SK-MEL-5 (cell line): ENCODE measurements at regions not wholly inside any gene's neighbourhood (a gene's known extent, or its start where the extent isn't known, plus 50 kb on each side); places are given as distances from the start of the nearest gene placed in this dataset.

Experiments
- DNase-seq: peaks from one replicate; pipeline ENCODE4 v3.0.0-alpha.2; 2016; ENCODE audit warnings: low read depth, low spot score
- in situ Hi-C: cut with HindIII; loops from 2 replicates; pipeline ENCODE4 v1.10.0; 2016; ENCODE audit warnings: low sequenced_read_pairs, high pct_unique_total_duplicates, low pct_unique_long_range_greater_than_20kb

GRCh38 chr12:87807086-87807485, 222.1 kb downstream of the C12orf50 start:
- no peak for DNase-seq
- in situ Hi-C loops: no loop called here

- in situ Hi-C loops: no loop called here
- no peak for DNase-seq
Observed at GRCh38 chr12:87806310-87806709, 222.9 kb downstream of the C12orf50 start.

DNA sequence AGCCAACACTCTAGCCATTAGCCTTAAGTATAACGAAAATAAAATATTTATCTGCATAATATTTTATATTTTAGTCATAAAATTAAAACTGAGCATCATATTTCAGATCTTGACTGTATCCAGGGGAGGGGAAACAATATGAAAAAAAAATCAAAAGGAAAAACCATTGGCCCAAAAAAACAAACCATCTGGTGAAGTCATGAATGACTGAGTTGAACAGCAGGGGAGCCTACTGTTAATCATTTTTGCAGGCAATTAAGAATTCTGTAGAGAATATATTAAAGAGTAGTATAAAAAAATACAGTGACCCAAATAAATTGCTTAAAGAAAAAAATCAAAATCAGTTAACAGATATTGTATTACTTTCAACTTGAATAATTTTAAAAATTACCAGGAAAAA, 224.8 kb downstream of the C12orf50 start:
- DNase-seq: no peak
- in situ Hi-C loops: no loop called here

GRCh38 chr12:87802721-87803011, 226.5 kb downstream of the C12orf50 start:
- DNase-seq: no peak
- in situ Hi-C loops: no loop called here

DNA sequence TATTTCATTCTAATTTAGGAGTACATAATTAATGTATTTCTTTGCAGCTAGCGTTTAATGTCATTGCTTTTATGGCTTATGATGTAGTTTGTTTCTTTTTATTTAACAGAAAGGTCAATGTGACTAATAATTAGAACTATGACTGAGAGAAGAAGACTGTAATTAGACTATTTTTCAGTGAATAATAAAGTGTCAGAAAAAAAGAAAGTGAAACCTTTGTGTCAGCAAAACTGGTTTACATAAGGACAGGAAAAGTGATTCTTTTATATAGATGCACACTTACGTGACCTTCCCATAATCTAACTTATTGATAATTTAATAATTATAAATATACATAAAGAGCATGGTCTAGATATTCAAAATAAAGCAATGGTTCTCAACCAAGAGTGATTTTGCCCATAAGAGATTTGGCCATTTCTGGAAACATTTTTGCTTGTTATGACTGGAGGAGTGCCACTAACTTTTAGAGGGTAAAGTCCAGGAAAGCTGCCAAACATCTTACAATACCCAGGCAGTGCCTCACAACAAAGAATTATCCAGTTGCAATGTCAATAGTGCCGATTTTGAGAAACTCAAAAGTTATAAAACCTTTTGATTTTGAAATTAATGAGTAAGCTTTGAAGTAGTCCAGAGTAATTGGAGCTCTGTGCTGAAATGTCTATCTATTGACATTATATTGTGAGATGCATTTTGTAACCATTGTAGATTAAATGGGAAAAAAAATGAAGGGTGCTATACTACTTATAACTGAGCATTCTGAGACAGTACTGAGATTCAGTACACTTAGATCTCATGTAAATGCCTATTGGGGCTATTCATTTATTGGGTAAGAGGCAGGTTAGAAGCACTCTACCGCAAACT, 227.1 kb downstream of the C12orf50 start:
- no peak for DNase-seq

DNA sequence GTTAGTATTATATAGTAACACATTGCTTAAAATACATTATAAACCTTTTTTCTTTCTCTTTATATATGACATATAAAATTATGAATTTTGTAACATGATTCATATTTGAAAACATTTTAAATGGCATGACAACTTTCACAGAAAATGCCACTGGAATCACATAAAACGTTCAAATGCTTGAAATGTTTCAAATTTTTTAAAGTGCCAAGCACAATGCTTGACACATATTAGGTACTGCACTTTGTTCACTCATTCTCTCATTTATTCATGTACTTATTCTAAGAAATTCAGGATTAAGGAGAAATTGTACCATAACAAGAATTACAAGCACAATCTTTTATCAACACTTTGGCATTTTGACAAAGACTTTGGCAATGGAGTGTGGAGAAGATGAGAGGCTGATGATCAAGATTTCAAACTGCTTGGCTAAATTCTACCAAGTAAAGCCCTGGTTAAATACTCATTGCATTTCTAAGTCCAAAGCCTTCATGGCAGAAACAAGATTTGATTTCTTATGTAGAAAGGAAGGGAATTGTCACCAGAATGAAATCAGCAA, 232.2 kb downstream of the C12orf50 start:
- no peak for DNase-seq
- in situ Hi-C loops: no loop called here

More for the DNA sequence above, 227.1 kb downstream of the C12orf50 start:
- in situ Hi-C loops: no loop called here

- DNase-seq: no peak
- in situ Hi-C loops: no loop called here
Observed at GRCh38 chr12:87795555-87795954, 233.6 kb downstream of the C12orf50 start.

GRCh38 chr12:87794854-87795253, 234.3 kb downstream of the C12orf50 start:
- in situ Hi-C loops: no loop called here
- no peak for DNase-seq

DNA sequence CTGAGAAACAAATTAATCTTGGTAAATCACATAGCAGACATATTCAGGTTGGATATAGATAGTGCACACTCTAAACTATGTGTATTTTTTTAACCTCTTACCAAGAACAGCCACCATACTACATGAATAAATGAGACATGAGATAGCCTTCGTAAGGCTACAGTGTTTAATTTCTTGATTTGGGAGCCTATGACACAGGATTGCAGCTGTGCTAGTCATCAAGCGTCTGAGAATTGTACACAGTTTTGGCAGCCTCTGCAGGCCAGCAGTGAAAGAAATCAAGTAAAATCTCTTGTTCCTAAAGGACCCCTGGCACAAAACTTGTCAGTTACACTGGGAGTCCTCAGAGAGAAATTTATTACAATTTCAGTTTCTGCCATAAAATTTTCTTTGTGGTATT, 236.1 kb downstream of the C12orf50 start:
- in situ Hi-C loops: no loop called here
- no peak for DNase-seq

DNA sequence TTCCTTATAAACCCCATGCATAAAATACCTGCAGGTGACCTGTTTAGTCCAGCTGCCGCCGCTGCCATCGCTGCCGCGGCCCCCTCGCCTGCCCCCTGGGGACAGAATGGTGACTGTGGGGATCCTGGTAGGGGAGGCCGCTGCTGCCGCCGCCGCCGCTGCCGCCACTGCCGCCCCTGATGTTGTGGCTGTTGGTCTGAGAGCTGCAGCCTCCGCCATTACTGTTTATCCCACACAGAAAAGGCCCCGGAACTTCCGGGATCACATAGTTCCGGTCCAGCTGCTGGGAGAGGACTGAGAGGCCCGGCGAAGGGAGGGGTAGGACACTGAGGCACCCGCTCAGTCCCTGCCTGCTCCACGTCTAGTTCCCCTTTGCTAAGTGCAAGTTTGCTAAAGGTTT, 244.9 kb downstream of the C12orf50 start:
- DNase-seq: peak; percentile 22
- in situ Hi-C loops: no loop called here

GRCh38 chr12:87783467-87783866, 245.7 kb downstream of the C12orf50 start:
- DNase-seq: no peak
- in situ Hi-C loops: no loop called here

GRCh38 chr12:87782838-87783237, 246.4 kb downstream of the C12orf50 start:
- in situ Hi-C loops: no loop called here

DNA sequence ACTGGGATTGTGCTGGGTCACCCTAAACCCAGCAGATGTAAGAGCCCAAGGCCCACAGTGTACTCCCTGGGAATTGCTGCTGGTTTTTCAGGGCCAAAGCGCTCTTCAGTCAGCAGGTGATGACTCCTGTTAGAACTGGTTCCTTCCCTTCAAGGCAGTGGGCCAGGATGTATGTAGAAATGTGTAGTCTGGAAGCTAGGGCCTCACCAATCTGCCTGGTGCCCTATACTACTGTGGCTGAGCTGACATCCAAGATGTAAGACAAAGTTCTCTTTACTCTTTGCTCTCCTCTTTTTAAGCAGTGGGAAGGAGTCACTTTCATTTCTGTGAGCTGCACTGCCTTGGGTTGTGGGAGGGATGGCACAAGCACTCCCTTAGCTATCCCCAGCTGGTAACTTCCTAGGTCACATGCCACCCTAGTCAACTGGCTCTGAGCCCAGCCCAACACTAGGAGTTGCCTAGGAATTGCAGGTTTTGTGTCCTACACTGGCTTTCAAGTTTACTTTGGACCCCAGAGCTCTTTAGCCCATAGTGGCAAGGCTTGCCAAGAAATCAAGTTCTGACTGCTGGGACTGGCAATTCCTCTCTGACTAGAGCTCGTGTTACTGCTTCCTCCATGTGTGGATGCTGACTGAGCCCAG, 249.2 kb downstream of the C12orf50 start:
- in situ Hi-C loops: no loop called here
- no peak for DNase-seq

More at GRCh38 chr12:87782838-87783237, 246.4 kb downstream of the C12orf50 start:
- DNase-seq: no peak

DNA sequence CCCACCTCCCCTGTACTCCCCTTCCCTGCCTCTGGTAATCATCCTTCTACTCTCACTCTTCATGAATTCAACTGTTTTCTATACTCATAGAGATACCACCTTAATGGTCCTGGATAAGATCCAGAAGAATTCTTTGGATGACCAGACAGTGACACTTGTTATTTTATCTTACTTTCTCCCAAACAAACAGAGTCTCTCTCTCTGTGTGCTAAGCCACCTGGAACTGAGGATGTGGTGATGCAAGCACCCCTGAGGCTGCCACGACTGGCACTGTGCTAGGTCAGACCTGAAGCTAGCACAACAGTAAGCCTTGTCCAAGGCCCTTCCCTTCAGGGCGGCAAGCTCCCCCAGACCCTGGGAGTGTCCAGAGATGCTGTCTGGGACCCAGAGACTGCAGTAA, 250.2 kb downstream of the C12orf50 start:
- no peak for DNase-seq
- in situ Hi-C loops: no loop called here

GRCh38 chr12:87778065-87778464, 251.1 kb downstream of the C12orf50 start:
- in situ Hi-C loops: no loop called here

GRCh38 chr12:87775784-87776183, 253.4 kb downstream of the C12orf50 start:
- in situ Hi-C loops: no loop called here
- DNase-seq: no peak

More at GRCh38 chr12:87778065-87778464, 251.1 kb downstream of the C12orf50 start:
- no peak for DNase-seq

- in situ Hi-C loops: no loop called here
Observed at GRCh38 chr12:87775051-87775450, 254.2 kb downstream of the C12orf50 start.

DNA sequence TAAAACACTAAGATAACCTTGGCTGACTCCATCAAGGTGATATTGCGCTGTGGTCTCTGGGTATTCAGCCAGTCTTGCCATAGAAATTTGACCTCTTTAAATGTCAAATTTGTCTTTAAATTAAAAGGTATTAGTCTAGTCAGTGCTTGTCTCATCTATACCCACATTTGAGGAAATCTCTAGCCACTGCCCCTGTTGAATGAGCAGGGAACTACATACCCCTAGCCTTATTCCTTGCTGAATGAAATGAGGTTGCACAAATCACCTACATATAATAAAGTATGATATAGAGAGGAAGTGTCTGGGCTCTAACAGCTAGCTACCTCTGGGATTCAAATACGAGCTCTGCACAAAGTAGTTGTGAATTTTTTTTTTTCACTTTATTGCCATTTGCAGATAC, 256.8 kb downstream of the C12orf50 start:
- DNase-seq: no peak
- in situ Hi-C loops: no loop called here

More at GRCh38 chr12:87775051-87775450, 254.2 kb downstream of the C12orf50 start:
- no peak for DNase-seq
